C4-2B (cell line): ENCODE measurements at regions not wholly inside any gene's neighbourhood (a gene's known extent, or its start where the extent isn't known, plus 50 kb on each side); places are given as distances from the start of the nearest gene placed in this dataset.

Source experiments
- CTCF ChIP-seq: fragments of 450-650 bp; conservative IDR thresholded peaks from 2 replicates; pipeline ENCODE4 v1.5.1; 2017; ENCODE audit warnings: mild to moderate bottlenecking
- ZFX ChIP-seq: fragments of 450-650 bp; IDR thresholded peaks from 2 replicates; pipeline ENCODE4 v1.6.1; 2017

DNA sequence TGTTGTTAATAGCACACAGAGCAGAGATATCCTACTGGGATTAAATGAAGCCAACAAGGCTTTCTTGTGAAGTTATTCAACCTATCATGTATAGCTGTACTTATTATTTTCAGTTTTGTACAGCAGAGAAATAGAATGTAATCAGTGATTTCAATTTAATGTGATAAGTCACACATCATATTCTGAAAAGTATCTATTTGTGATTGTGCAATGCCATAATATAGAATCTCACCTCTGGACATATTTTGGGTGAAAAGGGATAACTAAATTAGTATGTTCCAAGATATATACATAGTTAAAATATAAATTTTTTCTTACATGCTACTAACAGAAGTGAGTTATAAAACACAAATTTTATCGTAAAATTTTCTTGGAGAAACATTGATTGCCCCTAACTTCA is 544.3 kb upstream of the KIF2B start:
- TF ChIP-seq CTCF, result no peak
- TF ChIP-seq ZFX, result no peak
